ENCODE measurements at regions not wholly inside any gene's neighbourhood (a gene's known extent, or its start where the extent isn't known, plus 50 kb on each side); places are given as distances from the start of the nearest gene placed in this dataset.
A peak's percentile ranks its signal among the peaks of the same experiment; 100 is the strongest.

DNA sequence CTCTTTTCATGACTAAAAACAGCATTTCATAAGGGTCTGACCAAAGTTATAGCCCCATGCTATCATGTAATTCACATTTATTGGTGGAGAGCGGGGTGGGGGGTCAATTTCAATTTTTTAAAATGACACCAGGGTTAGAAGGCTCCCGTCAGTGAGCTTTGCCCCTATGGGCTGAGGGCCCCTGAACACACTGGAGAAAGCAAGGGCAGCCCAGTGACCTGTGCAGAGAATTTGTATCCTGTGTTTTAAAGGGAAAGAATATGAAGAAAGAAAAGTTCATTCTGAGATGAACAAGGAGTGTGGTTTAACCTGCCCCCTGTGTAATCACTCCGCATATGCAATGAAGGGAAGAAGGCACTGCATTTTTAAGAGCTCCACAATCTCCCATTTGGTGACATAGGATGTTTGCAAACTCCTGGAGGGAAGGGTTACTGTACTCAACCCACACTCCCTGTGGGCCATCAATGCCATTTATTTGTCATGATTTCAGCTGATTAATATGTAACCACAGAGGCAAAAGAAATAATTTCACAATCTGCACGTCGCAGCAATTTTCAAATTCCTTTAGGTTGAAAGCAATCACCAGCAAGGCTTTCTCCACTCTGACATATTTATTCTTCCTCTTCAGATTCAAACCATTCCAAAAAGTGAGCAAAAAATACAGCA lies 95.6 kb downstream of the ZNF281 start:
- Mint-ChIP-seq H3K27ac (0 out of 7 replicates have a peak overlapping the region, but pooled peaks of 1 of the 3 experiments have one; percentile 15), H3K27me3 (ENCODE audit: low read depth) (no peaks in the 10 kb centered on the region), H3K4me3 (no peak overlapping the region), H3K9me3 (no peaks in the 10 kb centered on the region), H3K36me3 (ENCODE audit: insufficient read depth in 1 of 3, low read depth in 3 of 3) (no peaks in the 10 kb centered on the region), H3K4me1 (peaks cover 7 to 9% of the 10 kb centered on the region in 2 experiments)
- no peak overlapping the region for H2BK120ac ChIP-seq (ENCODE audit: low read depth, low read length, poor library complexity, severe bottlenecking)
- H3K4me2 ChIP-seq (ENCODE audit: insufficient read depth, insufficient read length, low read length), result no peak overlapping the region
- no peak overlapping the region for H2BK5ac ChIP-seq (ENCODE audit: insufficient read length, low read length)
- H3T11ph ChIP-seq (ENCODE audit: low read length), result no peak overlapping the region
- no peaks in the 10 kb centered on the region for H3K79me1 ChIP-seq (ENCODE audit: insufficient read depth, low read depth, low read length, poor library complexity, severe bottlenecking)
- H3K18ac ChIP-seq (ENCODE audit: insufficient read length, low read depth, low read length), result no peak overlapping the region
- H3K79me2 ChIP-seq (ENCODE audit: insufficient read depth, low read length), result no peaks in the 10 kb centered on the region
- H4K20me1 ChIP-seq (ENCODE audit: control insufficient read depth, insufficient read depth, insufficient read length), result no peaks in the 10 kb centered on the region
- H3K4me1 ChIP-seq (ENCODE audit: insufficient read depth, low read length), result no peaks in the 10 kb centered on the region
- H2BK15ac ChIP-seq (ENCODE audit: low read depth, low read length), result no peak overlapping the region
- H3K23ac ChIP-seq (ENCODE audit: insufficient read length, low read depth, low read length), result no peak overlapping the region
- no peak overlapping the region for H2AK5ac ChIP-seq (ENCODE audit: insufficient read length, low read length)
- no peak overlapping the region for H2BK12ac ChIP-seq (ENCODE audit: insufficient read length, low read depth, low read length)
- H4K5ac ChIP-seq (ENCODE audit: insufficient read length, low read depth, low read length), result no peak overlapping the region
- no peaks in the 10 kb centered on the region for H3K27me3 ChIP-seq (ENCODE audit: insufficient read depth, low read length)
- H3K14ac ChIP-seq (ENCODE audit: insufficient read depth, low read length), result no peak overlapping the region
- H3K4ac ChIP-seq (ENCODE audit: low read depth, low read length), result no peak overlapping the region
- no peaks in the 10 kb centered on the region for H3K23me2 ChIP-seq (ENCODE audit: insufficient read length, low read depth, low read length, poor library complexity, severe bottlenecking)
- no peak overlapping the region for H3K56ac ChIP-seq (ENCODE audit: insufficient read length, low read depth, low read length)
- H3K9me3 ChIP-seq (ENCODE audit: control insufficient read depth, low read depth, low read length), result no peaks in the 10 kb centered on the region
- TF ChIP-seq, protein P1, sequence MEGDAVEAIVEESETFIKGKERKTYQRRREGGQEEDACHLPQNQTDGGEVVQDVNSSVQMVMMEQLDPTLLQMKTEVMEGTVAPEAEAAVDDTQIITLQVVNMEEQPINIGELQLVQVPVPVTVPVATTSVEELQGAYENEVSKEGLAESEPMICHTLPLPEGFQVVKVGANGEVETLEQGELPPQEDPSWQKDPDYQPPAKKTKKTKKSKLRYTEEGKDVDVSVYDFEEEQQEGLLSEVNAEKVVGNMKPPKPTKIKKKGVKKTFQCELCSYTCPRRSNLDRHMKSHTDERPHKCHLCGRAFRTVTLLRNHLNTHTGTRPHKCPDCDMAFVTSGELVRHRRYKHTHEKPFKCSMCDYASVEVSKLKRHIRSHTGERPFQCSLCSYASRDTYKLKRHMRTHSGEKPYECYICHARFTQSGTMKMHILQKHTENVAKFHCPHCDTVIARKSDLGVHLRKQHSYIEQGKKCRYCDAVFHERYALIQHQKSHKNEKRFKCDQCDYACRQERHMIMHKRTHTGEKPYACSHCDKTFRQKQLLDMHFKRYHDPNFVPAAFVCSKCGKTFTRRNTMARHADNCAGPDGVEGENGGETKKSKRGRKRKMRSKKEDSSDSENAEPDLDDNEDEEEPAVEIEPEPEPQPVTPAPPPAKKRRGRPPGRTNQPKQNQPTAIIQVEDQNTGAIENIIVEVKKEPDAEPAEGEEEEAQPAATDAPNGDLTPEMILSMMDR (conservative IDR thresholded peaks at IDR 0.05), result no peak
- no peak overlapping the region for H2BK20ac ChIP-seq (ENCODE audit: low read depth, low read length, poor library complexity, severe bottlenecking)
- no peak overlapping the region for H4K91ac ChIP-seq (ENCODE audit: insufficient read length, low read depth, low read length)
- no CpG with 5 or more reads among the region's 5 CpGs for WGBS (ENCODE audit: extremely low coverage, insufficient read length, low lambda C conversion rate)
- no peak overlapping the region for H2AFZ ChIP-seq (ENCODE audit: low read length)
- DNase-seq, result no peak
- no peak overlapping the region for H3K27ac ChIP-seq (ENCODE audit: insufficient read length, low read depth, low read length)
- H3K9ac ChIP-seq (ENCODE audit: extremely low read depth, insufficient read length, low read length), result no peak overlapping the region
- H4K8ac ChIP-seq (replicated peaks; ENCODE audit: insufficient read length, low read depth, low read length), result no peak overlapping the region

All from H9 (cell line).